ENCODE measurements at regions not wholly inside any gene's neighbourhood (a gene's known extent, or its start where the extent isn't known, plus 50 kb on each side); places are given as distances from the start of the nearest gene placed in this dataset.

DNA sequence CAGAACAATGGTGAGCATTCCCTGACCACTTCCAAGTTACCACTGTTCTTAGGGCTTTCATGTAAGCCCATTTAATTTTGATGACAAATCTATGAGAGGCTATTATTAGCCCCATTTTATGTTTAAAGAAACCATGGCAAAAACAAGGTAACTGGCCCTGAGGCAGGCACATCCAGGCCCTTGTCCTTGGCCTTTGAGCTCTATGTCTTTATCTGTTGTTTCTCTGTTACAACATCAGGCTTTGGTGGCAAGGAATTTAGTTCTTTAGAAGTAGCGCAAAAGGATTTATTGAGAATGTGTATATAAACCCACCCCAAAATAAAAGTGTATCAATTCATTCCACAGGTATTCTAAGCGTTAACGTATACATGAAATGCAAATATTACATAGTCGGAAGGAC is 257.1 kb downstream of the HNMT start:
- TF ChIP-seq POLR2AphosphoS5 (IDR thresholded peaks at IDR 0.05; ENCODE audit: low read depth, low read length) (no peak), POLR2A (IDR thresholded peaks at IDR 0.05; ENCODE audit: low read depth, low read length) (no peak), TAF1 (IDR thresholded peaks at IDR 0.05; ENCODE audit: borderline replicate concordance, low read depth, low read length) (no peak)

All from GM12892 (cell line).